HG03175 (cell line): ENCODE measurements at regions not wholly inside any gene's neighbourhood (a gene's known extent, or its start where the extent isn't known, plus 50 kb on each side); places are given as distances from the start of the nearest gene placed in this dataset.
"Not testable (repeated sequence)": the region's sequence is repeated elsewhere in the genome, so short reads cannot be mapped to it uniquely, and the experiment has no call there.

Source experiments
- ATAC-seq: cut with Tn5 transposase; IDR thresholded peaks from one replicate; pipeline ENCODE4 v1.9.1; 2021; ENCODE audit warnings: mild to moderate bottlenecking, moderate library complexity; ENCODE audit not compliant: unreplicated experiment

DNA sequence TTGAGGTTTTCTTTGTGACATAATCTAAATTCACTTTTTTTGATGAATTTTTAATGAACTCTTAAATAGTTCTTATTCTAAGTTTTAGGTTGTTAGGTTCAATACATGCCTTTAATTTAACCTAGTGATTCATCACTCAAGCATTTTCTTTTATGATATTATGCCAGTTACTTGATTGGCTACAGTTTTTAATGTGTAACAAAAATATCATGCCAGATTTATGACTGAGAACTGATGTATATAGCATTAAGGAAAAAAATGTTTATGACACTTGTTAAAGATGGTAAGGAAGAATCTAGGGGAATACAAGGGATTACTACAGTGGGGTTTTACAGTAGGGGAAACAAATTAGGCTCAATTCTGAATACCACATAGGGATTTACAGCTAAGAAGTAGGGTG is 103.1 kb downstream of the VGLL3 start:
- no peak for ATAC-seq

DNA sequence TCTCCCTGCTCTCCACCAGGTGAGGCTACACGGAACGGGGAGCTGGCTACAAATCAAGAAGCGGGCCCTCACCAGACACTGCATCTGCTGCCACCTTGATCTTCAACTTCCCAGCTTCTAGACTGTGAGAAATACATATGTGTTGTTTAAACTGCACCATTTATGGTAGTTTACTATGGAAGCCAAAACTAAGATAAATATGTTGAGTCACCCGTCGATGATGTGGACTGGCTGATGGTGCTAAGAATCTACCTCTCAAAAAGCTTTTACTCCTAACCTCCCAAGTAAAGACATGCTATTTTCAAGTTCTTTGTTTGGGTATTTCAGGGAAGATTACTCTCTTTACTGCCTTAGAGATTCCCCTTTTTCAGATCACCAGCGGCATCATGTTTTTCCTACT is 110.9 kb downstream of the VGLL3 start:
- no peak for ATAC-seq

DNA sequence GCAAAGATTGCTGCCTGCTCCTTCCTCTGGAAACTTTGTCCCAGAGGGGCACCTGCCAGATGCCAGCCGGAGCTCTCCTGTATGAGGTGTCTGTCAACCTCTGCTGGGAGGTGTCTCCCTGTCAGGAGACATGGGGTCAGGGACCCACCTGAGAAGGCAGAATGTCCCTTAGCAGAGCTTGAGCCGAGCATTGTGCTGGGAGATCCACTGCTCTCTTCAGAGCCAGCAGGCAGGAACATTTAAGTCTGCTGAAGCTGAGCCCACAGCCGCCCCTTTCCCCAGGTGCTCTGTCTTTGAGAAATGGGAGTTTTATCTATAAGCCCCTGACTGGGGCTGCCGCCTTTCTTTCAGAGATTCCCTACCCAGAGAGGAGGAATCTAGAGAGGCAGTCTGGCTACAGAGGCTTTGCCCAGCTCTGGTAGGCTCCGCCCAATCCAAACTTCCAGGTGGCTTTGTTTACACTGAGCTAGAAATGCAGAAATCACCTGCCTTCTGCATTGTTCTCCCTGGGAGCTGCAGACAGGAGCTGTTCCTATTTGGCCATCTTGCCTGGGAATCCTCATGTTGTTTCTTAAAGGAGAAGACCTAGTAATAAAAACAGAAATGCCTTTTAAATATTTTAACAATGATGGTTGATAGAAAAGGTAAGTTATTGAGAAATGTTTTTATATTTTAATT is 114.3 kb downstream of the VGLL3 start:
- not testable (repeated sequence) for ATAC-seq

- ATAC-seq = not testable (repeated sequence)
Observed at GRCh38 chr3:86874790-86875189, 116.2 kb downstream of the VGLL3 start.

- no peak for ATAC-seq
Observed at GRCh38 chr3:86869566-86869965, 121.4 kb downstream of the VGLL3 start.

- ATAC-seq = no peak
Observed at GRCh38 chr3:86867982-86868381, 123.0 kb downstream of the VGLL3 start.

GRCh38 chr3:86865506-86865905 is 125.4 kb downstream of the VGLL3 start:
- no peak for ATAC-seq

DNA sequence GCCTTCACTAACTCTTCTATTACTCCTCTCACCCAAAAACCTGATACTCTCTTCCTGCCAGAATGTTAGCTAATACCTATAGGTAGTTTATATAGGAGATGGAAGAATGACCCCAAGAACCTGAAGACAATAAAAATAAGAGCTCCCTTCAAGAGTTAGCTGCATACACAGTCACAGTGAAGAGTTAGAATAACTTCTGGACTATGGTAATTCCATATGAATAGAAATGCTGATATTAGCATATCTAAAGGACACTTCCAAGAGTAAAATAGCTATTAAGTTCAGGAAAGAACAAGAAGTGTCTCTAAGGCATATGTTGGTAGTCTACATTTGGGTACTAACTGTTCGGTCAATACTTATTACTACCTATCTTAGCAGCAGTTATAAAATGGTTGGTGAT is 134.2 kb downstream of the VGLL3 start:
- no peak for ATAC-seq

- ATAC-seq = no peak
Observed at GRCh38 chr3:86849991-86850390, 141.0 kb downstream of the VGLL3 start.

GRCh38 chr3:86845726-86846125 is 145.2 kb downstream of the VGLL3 start:
- no peak for ATAC-seq

DNA sequence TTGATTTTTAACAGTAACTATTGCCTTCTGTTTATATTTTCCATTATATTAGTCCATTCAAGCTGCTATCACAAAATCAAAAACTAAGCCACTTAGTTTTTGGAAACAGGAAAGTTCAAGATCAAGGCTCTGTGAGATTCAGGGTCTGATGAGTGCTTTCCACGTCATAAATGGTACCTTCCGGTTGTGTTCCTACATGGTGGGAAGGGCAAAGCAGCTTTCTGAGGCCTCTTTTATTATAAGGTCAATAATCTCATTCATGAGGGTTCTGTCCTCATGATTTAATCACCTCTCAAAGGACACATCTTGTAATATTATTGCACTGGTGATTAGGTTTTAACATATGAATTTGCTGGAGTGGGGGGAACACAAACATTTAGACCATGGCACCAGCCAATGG is 152.0 kb downstream of the VGLL3 start:
- ATAC-seq = no peak

GRCh38 chr3:86837871-86838270 is 153.1 kb downstream of the VGLL3 start:
- no peak for ATAC-seq

- no peak for ATAC-seq
Observed at GRCh38 chr3:86830566-86830965, 160.4 kb downstream of the VGLL3 start.

DNA sequence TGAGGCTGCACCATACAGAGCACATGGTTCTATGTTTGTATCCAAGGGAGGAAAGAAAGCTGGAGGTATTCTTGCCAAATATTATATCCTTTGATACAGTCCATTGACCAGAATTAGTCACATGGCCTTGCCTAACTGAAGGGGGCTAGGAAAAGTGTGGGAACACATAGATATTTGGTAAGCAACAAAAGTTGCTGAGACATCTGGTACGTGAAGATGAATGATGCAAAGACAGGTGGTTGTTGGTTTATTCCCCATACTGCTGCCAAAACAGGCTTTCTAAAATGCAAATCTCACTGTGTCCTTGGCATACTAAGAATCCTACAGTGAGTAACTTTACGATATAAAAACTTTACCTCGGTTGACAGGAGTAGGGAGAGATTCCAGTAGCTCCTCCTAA is 162.2 kb downstream of the VGLL3 start:
- ATAC-seq = no peak

GRCh38 chr3:86827582-86827981 is 163.4 kb downstream of the VGLL3 start:
- not testable (repeated sequence) for ATAC-seq

DNA sequence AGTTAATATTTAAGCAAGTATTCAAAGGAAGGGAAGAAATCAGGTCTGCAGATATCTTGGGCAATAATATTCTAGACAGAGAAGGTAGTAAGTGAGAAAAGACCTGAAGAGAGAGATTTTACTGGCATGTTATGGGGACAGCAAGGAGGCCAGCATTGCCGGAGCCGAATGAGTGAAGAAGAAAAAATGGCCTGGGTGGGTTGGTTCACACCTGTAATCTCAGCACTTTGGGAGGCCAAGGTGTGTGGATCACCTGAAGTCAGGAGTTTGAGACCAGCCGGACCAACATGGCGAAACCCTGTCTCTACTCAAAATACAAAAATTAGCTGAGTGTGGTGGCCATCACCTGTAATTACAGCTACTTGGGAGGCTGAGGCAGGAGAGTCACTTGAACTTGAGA is 164.7 kb downstream of the VGLL3 start:
- no peak for ATAC-seq

DNA sequence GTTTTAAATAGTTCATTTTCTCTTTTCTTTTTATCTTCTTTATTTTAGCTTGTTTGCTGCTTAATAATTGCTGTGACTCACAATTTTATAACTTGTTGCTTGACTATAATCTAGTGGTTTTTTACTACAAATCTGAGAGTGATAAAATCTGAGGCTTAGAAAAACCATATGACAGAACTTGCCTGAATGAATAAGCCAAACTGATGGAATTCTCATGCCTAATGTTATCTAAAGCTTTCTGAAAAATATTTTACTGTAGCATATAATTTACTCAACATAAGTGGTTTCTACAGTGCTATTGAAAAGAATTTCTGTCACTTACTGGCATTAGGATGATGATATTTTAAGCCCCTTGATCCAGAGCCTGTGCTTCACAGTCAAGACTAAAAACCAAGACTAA is 175.1 kb downstream of the VGLL3 start:
- no peak for ATAC-seq

- no peak for ATAC-seq
Observed at GRCh38 chr3:86814918-86815655, 175.9 kb downstream of the VGLL3 start.

DNA sequence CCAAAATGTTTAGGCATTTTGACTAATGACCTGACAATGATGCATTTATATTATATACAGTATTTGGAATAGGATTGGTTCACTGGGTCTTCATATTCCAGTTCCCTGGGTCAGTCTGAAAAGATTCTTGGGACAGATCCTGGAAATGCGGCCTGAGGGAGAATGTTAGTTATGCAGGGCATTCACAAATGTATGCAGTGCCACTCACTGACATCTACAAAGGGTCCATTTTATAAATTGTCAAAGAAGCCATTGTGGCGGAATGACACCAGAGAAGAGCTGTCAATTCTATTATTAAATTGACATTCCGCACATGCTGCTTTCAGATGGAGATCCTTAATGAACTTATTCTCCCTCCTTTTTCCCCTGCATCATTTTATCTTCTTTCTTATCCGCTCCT is 176.6 kb downstream of the VGLL3 start:
- ATAC-seq = no peak

GRCh38 chr3:86801921-86802320 is 189.0 kb downstream of the VGLL3 start:
- ATAC-seq = no peak

DNA sequence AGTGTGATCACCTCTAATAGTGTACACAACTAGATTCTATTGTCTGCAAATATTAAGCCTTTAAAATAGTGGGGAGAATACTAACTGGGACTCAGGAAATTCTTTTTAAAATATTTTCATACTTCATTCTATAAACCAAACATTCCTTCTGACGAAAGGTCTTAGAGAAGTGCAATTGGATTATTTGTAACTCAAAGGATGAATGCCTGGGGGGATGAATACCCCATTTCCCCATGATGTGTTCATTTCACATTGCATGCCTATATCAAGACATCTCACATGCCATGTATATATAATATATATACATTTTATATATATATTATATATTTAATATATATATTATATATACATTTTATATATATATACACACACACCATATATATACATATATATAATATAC is 189.9 kb downstream of the VGLL3 start:
- ATAC-seq = no peak

GRCh38 chr3:86800116-86800515 is 190.8 kb downstream of the VGLL3 start:
- no peak for ATAC-seq

GRCh38 chr3:86797946-86798345 is 193.0 kb downstream of the VGLL3 start:
- no peak for ATAC-seq
